Right lobe of liver (tissue), 4 donors: ENCODE measurements at regions not wholly inside any gene's neighbourhood (a gene's known extent, or its start where the extent isn't known, plus 50 kb on each side); places are given as distances from the start of the nearest gene placed in this dataset.

ENCODE experiments used
- POLR2A ChIP-seq: fragments of 450-650 bp; IDR thresholded peaks from one replicate; pipeline ENCODE4 v1.6.1; 2017; ENCODE audit warnings: antibody characterized with exemption, mild to moderate bottlenecking
- TF ChIP-seq, protein P1 (sequence below), 4 donors: fragments of 200-600 bp in 3 of 4; fragments of 450-650 bp in 1 of 4; IDR thresholded peaks; one replicate each; pipeline versions ENCODE4 v1.5.1 to v1.8.0; 2016 to 2022; ENCODE audit warnings: antibody characterized with exemption in 4 of 4, mild to moderate bottlenecking in 2 of 4
- donor health status: DM: no; HTN: no; CAD: no.
- donor health status: DM: no; HTN: no; CAD: no.
- donor health status: DM: no; HTN: yes; CAD: no.

DNA sequence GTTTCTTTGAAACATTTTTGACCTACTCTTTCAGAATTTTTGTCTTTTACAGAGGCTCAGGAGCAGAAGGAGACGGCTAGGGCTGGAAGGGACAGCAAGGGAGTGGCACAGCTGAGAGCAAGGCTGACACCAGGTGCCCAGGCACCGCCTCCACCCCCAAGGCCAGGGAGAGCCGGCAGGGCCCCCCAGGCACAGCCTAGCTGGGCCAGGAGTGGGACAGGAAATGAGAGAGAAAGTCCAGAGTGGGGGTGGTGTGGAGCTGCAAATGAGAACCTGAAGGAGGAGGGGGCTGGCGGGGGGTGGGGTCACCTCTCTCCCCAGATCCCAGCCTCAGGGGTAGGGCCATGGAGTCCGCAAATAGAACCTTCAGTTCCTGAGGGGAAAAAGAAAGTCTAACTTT, 236.7 kb downstream of the CDC5L start:
- TF ChIP-seq, protein P1, sequence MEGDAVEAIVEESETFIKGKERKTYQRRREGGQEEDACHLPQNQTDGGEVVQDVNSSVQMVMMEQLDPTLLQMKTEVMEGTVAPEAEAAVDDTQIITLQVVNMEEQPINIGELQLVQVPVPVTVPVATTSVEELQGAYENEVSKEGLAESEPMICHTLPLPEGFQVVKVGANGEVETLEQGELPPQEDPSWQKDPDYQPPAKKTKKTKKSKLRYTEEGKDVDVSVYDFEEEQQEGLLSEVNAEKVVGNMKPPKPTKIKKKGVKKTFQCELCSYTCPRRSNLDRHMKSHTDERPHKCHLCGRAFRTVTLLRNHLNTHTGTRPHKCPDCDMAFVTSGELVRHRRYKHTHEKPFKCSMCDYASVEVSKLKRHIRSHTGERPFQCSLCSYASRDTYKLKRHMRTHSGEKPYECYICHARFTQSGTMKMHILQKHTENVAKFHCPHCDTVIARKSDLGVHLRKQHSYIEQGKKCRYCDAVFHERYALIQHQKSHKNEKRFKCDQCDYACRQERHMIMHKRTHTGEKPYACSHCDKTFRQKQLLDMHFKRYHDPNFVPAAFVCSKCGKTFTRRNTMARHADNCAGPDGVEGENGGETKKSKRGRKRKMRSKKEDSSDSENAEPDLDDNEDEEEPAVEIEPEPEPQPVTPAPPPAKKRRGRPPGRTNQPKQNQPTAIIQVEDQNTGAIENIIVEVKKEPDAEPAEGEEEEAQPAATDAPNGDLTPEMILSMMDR (IDR thresholded peaks at IDR 0.05) = no peak
- no peak for TF ChIP-seq POLR2A
